SU-DHL-6 (cell line): ENCODE measurements at regions not wholly inside any gene's neighbourhood (a gene's known extent, or its start where the extent isn't known, plus 50 kb on each side); places are given as distances from the start of the nearest gene placed in this dataset.

Experiments used
- EZH2phosphoT487 ChIP-seq: fragments of 200-600 bp; sonication (generic), shearing (Covaris generic); conservative IDR thresholded peaks from 2 replicates; pipeline ENCODE4 v1.6.1; 2018; ENCODE audit warnings: mild to moderate bottlenecking, antibody characterized with exemption, low read length, moderate library complexity, mixed read lengths
- TF ChIP-seq, protein P1 (sequence below): fragments of 200-600 bp; sonication (generic); IDR thresholded peaks from one replicate; pipeline ENCODE4 v1.5.1; 2017; ENCODE audit warnings: antibody characterized with exemption, mild to moderate bottlenecking, low read length, moderate library complexity; ENCODE audit not compliant: insufficient read depth, poor library complexity, severe bottlenecking

DNA sequence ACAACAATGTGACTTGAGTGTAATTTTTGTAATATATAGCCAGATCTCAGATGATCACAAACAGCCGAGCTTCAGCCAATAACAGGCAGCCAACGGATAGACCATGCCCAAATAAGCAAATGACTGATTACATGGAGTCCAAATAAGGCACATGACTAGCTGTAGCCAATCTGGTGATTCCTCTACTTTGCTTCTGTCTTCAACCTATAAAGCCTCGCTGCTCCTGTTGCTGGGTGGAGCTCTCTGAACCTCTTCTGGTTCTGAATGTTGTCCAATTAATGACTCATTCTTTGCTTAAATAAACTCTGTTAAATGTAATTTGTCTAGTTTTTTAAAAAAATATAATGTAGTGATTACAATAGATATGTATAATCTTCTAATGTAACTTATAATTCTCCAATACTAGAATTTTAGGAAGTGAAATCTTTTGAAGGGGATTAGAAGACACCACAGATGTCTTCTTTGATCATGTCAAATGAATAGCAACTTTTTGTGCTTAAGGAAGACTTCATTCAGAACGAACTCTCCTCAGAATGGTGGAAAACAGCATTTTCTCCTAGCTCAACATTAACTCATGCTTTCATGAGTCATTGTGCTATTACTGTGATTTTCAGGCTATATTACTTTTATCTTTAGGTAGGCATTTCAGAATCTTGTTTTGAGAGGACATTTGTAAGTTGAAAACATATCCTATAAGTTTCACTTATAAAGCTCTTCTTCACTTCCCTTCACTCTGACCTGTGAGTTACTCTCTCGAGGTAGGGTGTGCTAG, 857.8 kb upstream of the B3GALT2 start:
- TF ChIP-seq EZH2phosphoT487 = no peak
- TF ChIP-seq, protein P1, sequence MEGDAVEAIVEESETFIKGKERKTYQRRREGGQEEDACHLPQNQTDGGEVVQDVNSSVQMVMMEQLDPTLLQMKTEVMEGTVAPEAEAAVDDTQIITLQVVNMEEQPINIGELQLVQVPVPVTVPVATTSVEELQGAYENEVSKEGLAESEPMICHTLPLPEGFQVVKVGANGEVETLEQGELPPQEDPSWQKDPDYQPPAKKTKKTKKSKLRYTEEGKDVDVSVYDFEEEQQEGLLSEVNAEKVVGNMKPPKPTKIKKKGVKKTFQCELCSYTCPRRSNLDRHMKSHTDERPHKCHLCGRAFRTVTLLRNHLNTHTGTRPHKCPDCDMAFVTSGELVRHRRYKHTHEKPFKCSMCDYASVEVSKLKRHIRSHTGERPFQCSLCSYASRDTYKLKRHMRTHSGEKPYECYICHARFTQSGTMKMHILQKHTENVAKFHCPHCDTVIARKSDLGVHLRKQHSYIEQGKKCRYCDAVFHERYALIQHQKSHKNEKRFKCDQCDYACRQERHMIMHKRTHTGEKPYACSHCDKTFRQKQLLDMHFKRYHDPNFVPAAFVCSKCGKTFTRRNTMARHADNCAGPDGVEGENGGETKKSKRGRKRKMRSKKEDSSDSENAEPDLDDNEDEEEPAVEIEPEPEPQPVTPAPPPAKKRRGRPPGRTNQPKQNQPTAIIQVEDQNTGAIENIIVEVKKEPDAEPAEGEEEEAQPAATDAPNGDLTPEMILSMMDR = no peak
